ENCODE measurements at regions not wholly inside any gene's neighbourhood (a gene's known extent, or its start where the extent isn't known, plus 50 kb on each side); places are given as distances from the start of the nearest gene placed in this dataset.

GRCh38 chr6:50922579-50923525, 104.2 kb downstream of the TFAP2B start:
- TF ChIP-seq CTCF (conservative IDR thresholded peaks at IDR 0.05; ENCODE audit: low read depth, low read length) (no peak), EZH2 (IDR thresholded peaks at IDR 0.05; ENCODE audit: borderline replicate concordance, low read depth, low read length, poor library complexity, severe bottlenecking) (no peak)

Data from A673 (cell line).